GM13976 (cell line): ENCODE measurements at regions not wholly inside any gene's neighbourhood (a gene's known extent, or its start where the extent isn't known, plus 50 kb on each side); places are given as distances from the start of the nearest gene placed in this dataset.
"Not testable (repeated sequence)": the region's sequence is repeated elsewhere in the genome, so short reads cannot be mapped to it uniquely, and the experiment has no call there.

Experiments used
- DNase-seq: peaks from one replicate; pipeline ENCODE4 v3.0.0; 2012; ENCODE audit warnings: low spot score
- in situ Hi-C: fragments of 300-500 bp; cut with MboI; formaldehyde crosslinking; loops from one replicate; pipeline ENCODE4 v1.12.0; 2022; ENCODE audit warnings: low sequenced_read_pairs, mixed read lengths, inconsistent platforms; ENCODE audit not compliant: unreplicated experiment
- TF ChIP-seq, protein P1 (sequence below): IDR thresholded peaks from 2 replicates; pipeline ENCODE4 v1.5.1; 2012; ENCODE audit warnings: borderline replicate concordance, mild to moderate bottlenecking; ENCODE audit not compliant: insufficient read depth; ENCODE audit errors: extremely low read depth, missing control alignments, control extremely low read depth

DNA sequence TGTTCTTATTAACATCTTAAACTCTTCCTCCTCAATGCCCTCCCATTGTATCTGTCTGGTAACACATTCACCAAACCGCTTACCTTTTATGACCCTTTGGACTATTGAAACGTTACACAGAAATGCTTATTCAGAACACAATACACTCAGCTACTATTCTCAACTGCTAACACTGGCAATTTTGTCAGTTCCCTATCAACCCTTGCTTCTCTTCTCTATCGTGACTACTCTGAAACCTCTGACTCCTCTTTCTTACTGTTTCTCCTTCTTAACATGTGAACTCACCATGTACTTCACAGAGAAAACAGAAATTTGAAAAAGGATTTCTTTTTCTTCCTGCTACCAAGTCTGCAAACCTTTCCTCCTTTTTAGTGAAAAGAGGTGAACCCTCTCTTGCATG is 232.9 kb upstream of the GPR149 start:
- in situ Hi-C loops = no loop called here
- TF ChIP-seq, protein P1, sequence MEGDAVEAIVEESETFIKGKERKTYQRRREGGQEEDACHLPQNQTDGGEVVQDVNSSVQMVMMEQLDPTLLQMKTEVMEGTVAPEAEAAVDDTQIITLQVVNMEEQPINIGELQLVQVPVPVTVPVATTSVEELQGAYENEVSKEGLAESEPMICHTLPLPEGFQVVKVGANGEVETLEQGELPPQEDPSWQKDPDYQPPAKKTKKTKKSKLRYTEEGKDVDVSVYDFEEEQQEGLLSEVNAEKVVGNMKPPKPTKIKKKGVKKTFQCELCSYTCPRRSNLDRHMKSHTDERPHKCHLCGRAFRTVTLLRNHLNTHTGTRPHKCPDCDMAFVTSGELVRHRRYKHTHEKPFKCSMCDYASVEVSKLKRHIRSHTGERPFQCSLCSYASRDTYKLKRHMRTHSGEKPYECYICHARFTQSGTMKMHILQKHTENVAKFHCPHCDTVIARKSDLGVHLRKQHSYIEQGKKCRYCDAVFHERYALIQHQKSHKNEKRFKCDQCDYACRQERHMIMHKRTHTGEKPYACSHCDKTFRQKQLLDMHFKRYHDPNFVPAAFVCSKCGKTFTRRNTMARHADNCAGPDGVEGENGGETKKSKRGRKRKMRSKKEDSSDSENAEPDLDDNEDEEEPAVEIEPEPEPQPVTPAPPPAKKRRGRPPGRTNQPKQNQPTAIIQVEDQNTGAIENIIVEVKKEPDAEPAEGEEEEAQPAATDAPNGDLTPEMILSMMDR = no peak
- DNase-seq = no peak

DNA sequence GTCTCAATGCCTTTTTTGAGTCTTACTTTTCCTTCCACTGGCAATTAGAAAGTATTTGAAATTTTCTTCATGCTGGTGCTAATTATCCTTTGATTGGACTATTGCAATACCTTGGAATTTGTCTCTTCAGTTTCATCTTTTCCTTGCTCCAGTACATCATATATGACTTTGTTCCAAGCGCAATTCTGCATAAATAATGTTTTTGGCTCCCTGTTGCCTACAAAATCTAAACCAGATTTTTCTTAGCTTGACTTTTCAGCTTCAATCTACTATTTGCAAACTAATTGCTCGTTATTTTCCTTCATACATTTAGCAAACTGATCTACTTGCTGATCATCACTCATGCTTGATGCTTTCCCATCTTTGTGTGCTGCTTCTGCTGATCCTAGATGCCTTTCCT is 230.8 kb upstream of the GPR149 start:
- in situ Hi-C loops = no loop called here

DNA sequence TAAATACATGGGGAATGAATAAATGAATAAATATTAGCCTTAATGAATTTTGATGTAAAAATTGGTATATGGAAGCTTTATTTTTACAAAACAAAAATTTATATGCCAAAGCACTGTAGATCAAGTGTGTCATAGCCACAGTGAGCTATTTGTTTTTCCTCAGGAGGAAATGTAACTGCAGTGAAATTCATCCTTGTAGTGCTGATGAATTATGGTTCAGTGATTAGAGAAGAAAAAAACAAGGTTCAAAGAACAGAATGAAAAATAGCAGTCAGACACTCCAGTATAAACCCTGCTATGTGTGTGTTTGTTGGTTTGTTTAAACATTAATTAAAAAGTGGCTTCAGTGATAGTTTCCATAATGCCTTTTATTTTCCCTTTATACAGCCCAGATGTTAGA is 228.0 kb upstream of the GPR149 start:
- in situ Hi-C loops = no loop called here
- TF ChIP-seq, protein P1 = no peak
- no peak for DNase-seq

More for the DNA sequence above, 230.8 kb upstream of the GPR149 start:
- TF ChIP-seq, protein P1 = no peak
- DNase-seq = no peak

DNA sequence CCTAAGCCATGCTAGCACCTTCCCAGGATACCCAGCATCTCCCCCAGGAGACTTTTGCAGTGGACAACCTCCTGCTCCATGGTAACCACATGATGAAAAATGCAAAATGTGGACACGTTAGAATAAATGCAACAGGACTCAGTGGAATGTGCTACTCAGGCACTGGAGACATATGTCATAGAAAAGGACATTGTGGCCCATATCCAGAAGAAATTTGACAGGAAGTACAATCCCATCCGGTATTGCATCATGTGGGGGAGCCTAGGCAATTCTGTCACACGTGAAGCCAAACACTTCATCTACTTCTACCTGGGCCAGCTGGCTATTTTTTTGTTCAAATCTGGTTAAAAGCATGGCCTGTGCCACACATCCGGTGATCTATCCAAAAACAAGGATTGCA is 227.2 kb upstream of the GPR149 start:
- TF ChIP-seq, protein P1 = no peak
- no peak for DNase-seq
- in situ Hi-C loops = no loop called here

DNA sequence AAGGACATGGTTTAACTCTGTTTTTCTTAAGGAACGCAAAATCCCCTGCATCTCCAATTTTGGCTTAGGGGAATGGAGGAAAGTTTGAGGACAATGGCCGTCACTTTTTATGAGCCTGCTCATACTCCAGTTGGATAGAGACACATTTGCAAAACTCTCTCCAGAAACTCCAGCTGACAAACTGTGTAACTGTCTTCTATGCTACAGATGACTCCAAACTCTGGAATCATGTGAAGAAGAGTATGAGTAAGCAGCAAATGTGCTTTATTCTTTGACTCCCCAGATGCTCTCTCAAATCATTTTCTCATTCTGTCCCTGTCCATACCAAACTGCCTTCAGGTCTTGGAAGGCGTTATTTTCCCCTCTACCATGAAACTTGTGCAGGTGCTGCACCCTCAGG is 226.5 kb upstream of the GPR149 start:
- no peak for DNase-seq
- TF ChIP-seq, protein P1 = no peak
- in situ Hi-C loops = no loop called here

DNA sequence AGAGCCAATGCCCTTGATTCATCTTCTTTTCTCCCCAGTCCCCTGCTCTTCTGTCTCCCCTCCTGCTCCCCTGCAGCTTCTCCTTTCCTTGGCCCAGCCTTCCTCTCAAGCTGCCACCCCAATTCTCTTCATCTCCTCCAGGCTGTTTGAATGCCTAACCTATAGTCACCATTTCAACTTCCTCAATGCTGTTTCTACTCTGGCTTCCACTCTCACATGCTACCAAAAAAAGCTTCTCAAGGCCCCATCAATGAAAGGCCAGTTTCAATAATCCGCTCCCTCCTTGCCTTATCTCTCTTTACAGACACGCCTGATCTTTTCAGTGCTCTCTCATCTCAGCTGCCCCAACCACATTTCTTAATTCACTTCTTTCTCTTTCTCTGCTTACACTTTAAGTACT is 212.2 kb upstream of the GPR149 start:
- no peak for DNase-seq
- TF ChIP-seq, protein P1 = no peak
- in situ Hi-C loops = no loop called here

DNA sequence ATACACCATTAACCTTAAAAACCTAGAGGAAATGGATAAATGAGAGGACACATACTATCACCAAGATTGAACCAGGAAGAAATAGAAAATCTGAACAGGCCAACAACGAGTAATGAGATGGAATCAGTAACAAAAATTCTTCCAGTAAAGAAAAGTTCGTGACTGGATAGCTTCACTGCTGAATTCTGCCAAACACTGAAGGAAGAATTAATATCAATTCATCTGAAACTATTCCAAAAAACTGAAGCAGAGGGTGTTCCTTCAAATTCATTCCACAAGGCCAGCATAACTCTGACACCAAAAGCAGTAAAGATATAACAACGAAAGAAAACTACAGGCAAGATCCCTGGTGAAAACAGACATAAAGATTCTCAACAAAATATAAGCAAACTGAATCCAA is 195.8 kb upstream of the GPR149 start:
- TF ChIP-seq, protein P1 = no peak
- DNase-seq = no peak
- in situ Hi-C loops = no loop called here

DNA sequence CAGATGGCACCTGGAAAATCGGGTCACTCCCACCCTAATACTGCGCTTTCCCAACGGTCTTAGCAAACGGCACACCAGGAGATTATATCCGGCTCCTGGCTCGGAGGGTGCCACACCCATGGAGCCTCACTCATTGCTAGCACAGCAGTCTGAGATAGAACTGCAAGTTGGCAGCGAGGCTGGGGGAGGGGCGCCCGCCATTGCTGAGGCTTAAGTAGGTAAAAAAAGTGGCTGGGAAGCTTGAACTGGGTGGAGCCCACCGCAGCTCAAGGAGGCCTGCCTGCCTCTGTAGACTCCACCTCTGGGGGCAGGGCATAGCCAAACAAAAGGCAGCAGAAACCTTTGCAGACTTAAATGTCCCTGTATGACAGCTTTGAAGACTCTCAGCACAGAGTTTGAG is 189.6 kb upstream of the GPR149 start:
- in situ Hi-C loops, DNase-seq: not testable (repeated sequence)
